Upper lobe of left lung (tissue), 6 donors: ENCODE measurements at regions not wholly inside any gene's neighbourhood (a gene's known extent, or its start where the extent isn't known, plus 50 kb on each side); places are given as distances from the start of the nearest gene placed in this dataset.

Experiments used
- ATAC-seq, 2 donors: fragments of 200-7000 bp; cut with Tn5 transposase; one replicate each; pipeline ENCODE4 v1.9.1; 2022; ENCODE audit warnings: mild to moderate bottlenecking in 2 of 2, moderate library complexity in 2 of 2; ENCODE audit not compliant: low FRiP score in 2 of 2
- DNase-seq, 2 donors: peaks; one replicate each; pipeline ENCODE4 v3.0.0-alpha.2; 2019 to 2020
- H3K27ac ChIP-seq, 4 donors: fragments of 200-600 bp; sonication (generic); one replicate each; pipeline ENCODE4 v1.5.1; 2016 to 2019
- H3K27me3 ChIP-seq, 4 donors: fragments of 200-600 bp; sonication (generic); one replicate each; pipeline ENCODE4 v1.5.1; 2017 to 2019
- H3K36me3 ChIP-seq, 4 donors: fragments of 200-600 bp; sonication (generic); one replicate each; pipeline ENCODE4 v1.5.1; 2016 to 2019
- H3K4me1 ChIP-seq, 4 donors: fragments of 200-600 bp; sonication (generic); one replicate each; pipeline ENCODE4 v1.5.1; 2018 to 2019
- H3K4me3 ChIP-seq, 4 donors: fragments of 200-600 bp; sonication (generic); one replicate each; pipeline ENCODE4 v1.5.1; 2017 to 2019; ENCODE audit warnings: mild to moderate bottlenecking in 2 of 4, moderate library complexity in 1 of 4
- H3K9me3 ChIP-seq, 4 donors: fragments of 200-600 bp; sonication (generic); one replicate each; pipeline ENCODE4 v1.5.1; 2018 to 2019
- CTCF ChIP-seq, 6 experiments: fragments of 450-650 bp in 4 of 6; fragments of 200-600 bp in 2 of 6; sonication (generic) in 2 of 6; IDR thresholded peaks; one replicate each; pipeline ENCODE4 v1.5.1; 2016 to 2019; ENCODE audit warnings: antibody characterized with exemption in 6 of 6
- EP300 ChIP-seq, 4 donors: sonication (generic); formaldehyde crosslinking; IDR thresholded peaks; one replicate each; pipeline ENCODE4 v1.5.1; 2017; ENCODE audit warnings: antibody characterized with exemption in 4 of 4, control low read depth in 2 of 4
- POLR2A ChIP-seq, 4 donors: fragments of 450-650 bp; IDR thresholded peaks; one replicate each; pipeline ENCODE4 v1.5.1; 2016 to 2017; ENCODE audit warnings: antibody characterized with exemption in 4 of 4, mild to moderate bottlenecking in 2 of 4
- POLR2AphosphoS5 ChIP-seq, 2 donors: sonication (generic); formaldehyde crosslinking; IDR thresholded peaks; one replicate each; pipeline ENCODE4 v1.5.1; 2017; ENCODE audit warnings: antibody characterized with exemption in 2 of 2
- WGBS, 2 donors: methylation state at CpG; one replicate each; pipeline ENCODE4 v1.1.5; 2017 to 2018; 5-methylcytosine and 5-hydroxymethylcytosine counted together
- donor health status: DM: no; HTN: no; CAD: no; lungs with moderate emphysema.
- donor health status: DM: no; HTN: yes; CAD: no; lungs with severe emphysema.

GRCh38 chr10:10364902-10365301 lies 652.8 kb upstream of the CELF2 start:
- peaks cover 0 to 3% (median 0%) of the 10 kb centered on the region in 4 donors for H3K4me1 ChIP-seq
- no peak overlapping the region for H3K4me3 ChIP-seq
- H3K27me3 ChIP-seq: no peaks in the 10 kb centered on the region
- ATAC-seq (no peak), DNase-seq (no peak)
- H3K36me3 ChIP-seq: no peaks in the 10 kb centered on the region
- TF ChIP-seq POLR2AphosphoS5 (IDR thresholded peaks at IDR 0.05) (no peak), CTCF (IDR thresholded peaks at IDR 0.05) (no peak), EP300 (IDR thresholded peaks at IDR 0.05) (no peak), POLR2A (IDR thresholded peaks at IDR 0.05) (no peak)
- WGBS, 2 donors: 73 to 81% methylated on average over 2 of the region's 2 CpGs
- no peaks in the 10 kb centered on the region for H3K9me3 ChIP-seq
- H3K27ac ChIP-seq: no peak overlapping the region

GRCh38 chr10:10365676-10366075 lies 652.0 kb upstream of the CELF2 start:
- H3K4me3 ChIP-seq: no peak overlapping the region
- WGBS, 2 donors: 82 to 89% methylated on average over 3 of the region's 3 CpGs
- no peak overlapping the region for H3K27ac ChIP-seq
- ATAC-seq: no peak
- no peaks in the 10 kb centered on the region for H3K9me3 ChIP-seq
- peaks cover 0 to 3% (median 0%) of the 10 kb centered on the region in 4 donors for H3K4me1 ChIP-seq
- H3K36me3 ChIP-seq: no peaks in the 10 kb centered on the region
- TF ChIP-seq CTCF (IDR thresholded peaks at IDR 0.05): no peak
- no peak for TF ChIP-seq POLR2A (IDR thresholded peaks at IDR 0.05)
- no peaks in the 10 kb centered on the region for H3K27me3 ChIP-seq
- no peak for DNase-seq

GRCh38 chr10:10366836-10367235 lies 650.8 kb upstream of the CELF2 start:
- H3K4me3 ChIP-seq: no peak overlapping the region
- WGBS, 2 donors: 92 to 100% methylated on average over 1 of the region's 1 CpG
- DNase-seq: no peak
- no peaks in the 10 kb centered on the region for H3K9me3 ChIP-seq
- peak in 1 of 2 donors; percentile 19 for ATAC-seq
- H3K27ac ChIP-seq: no peak overlapping the region
- no peaks in the 10 kb centered on the region for H3K36me3 ChIP-seq
- H3K27me3 ChIP-seq: no peaks in the 10 kb centered on the region
- peaks cover 0 to 3% (median 0%) of the 10 kb centered on the region in 4 donors for H3K4me1 ChIP-seq
- TF ChIP-seq POLR2A (IDR thresholded peaks at IDR 0.05): no peak
- no peak for TF ChIP-seq EP300 (IDR thresholded peaks at IDR 0.05)
- TF ChIP-seq CTCF (IDR thresholded peaks at IDR 0.05): no peak
- no peak for TF ChIP-seq POLR2AphosphoS5 (IDR thresholded peaks at IDR 0.05)

GRCh38 chr10:10367264-10367663 lies 650.4 kb upstream of the CELF2 start:
- H3K4me3 ChIP-seq: no peak overlapping the region
- ATAC-seq: peak in 1 of 2 donors; percentile 70
- no peaks in the 10 kb centered on the region for H3K9me3 ChIP-seq
- H3K4me1 ChIP-seq: peaks cover 0 to 3% (median 0%) of the 10 kb centered on the region in 4 donors
- H3K36me3 ChIP-seq: no peaks in the 10 kb centered on the region
- no peaks in the 10 kb centered on the region for H3K27me3 ChIP-seq
- peak in 1 of 2 donors; percentile 44 for DNase-seq
- TF ChIP-seq CTCF (IDR thresholded peaks at IDR 0.05): no peak
- no peak for TF ChIP-seq POLR2AphosphoS5 (IDR thresholded peaks at IDR 0.05)
- no peak for TF ChIP-seq POLR2A (IDR thresholded peaks at IDR 0.05)
- TF ChIP-seq EP300 (IDR thresholded peaks at IDR 0.05): no peak
- WGBS, 2 donors: 59 to 62% methylated on average over 5 of the region's 6 CpGs
- no peak overlapping the region for H3K27ac ChIP-seq

GRCh38 chr10:10368951-10369576 lies 648.6 kb upstream of the CELF2 start:
- Histone ChIP-seq H3K9me3 (no peaks in the 10 kb centered on the region), H3K4me3 (no peak overlapping the region), H3K4me1 (peaks cover 0 to 3% (median 0%) of the 10 kb centered on the region in 4 donors), H3K36me3 (no peaks in the 10 kb centered on the region), H3K27me3 (no peaks in the 10 kb centered on the region), H3K27ac (no peak overlapping the region)
- ATAC-seq (no peak), DNase-seq (no peak)
- no peak for TF ChIP-seq EP300 (IDR thresholded peaks at IDR 0.05)
- no peak for TF ChIP-seq POLR2A (IDR thresholded peaks at IDR 0.05)
- TF ChIP-seq CTCF (IDR thresholded peaks at IDR 0.05): no peak
- TF ChIP-seq POLR2AphosphoS5 (IDR thresholded peaks at IDR 0.05): no peak
- 77 to 85% methylated on average over 7 of the region's 7 CpGs for WGBS, 2 donors
